ENCODE measurements at regions not wholly inside any gene's neighbourhood (a gene's known extent, or its start where the extent isn't known, plus 50 kb on each side); places are given as distances from the start of the nearest gene placed in this dataset.

DNA sequence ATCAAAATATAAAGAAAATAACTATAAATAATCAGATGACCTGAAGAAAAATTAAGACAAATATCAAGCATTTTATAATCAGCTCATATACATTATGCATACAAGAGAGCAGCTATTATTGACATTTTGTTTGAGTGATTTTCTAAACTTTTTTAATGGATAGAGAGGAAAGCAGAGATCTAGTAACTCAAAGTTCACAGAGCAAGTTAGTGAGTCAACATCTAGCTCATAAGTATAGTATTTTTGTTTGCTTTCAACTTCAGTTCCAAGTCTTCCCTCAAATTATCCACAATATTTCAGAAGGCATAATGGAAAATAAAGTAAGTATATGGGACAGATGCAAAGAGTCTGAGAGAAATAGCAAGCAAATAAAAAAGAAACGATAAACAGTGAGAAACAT is 470.1 kb upstream of the ALCAM start:
- Histone ChIP-seq H4K5ac (ENCODE audit: insufficient read length, low read depth, low read length) (no peak overlapping the region), H3K79me1 (ENCODE audit: insufficient read depth, low read depth, low read length, poor library complexity, severe bottlenecking) (no peaks in the 10 kb centered on the region), H3K56ac (ENCODE audit: insufficient read length, low read depth, low read length) (no peak overlapping the region), H2BK20ac (ENCODE audit: low read depth, low read length, poor library complexity, severe bottlenecking) (no peak overlapping the region), H2BK120ac (ENCODE audit: low read depth, low read length, poor library complexity, severe bottlenecking) (no peak overlapping the region), H3K18ac (ENCODE audit: insufficient read length, low read depth, low read length) (no peak overlapping the region), H3K4ac (ENCODE audit: low read depth, low read length) (no peak overlapping the region), H3K4me2 (ENCODE audit: insufficient read depth, insufficient read length, low read length) (no peak overlapping the region), H3K27ac (ENCODE audit: insufficient read length, low read depth, low read length) (no peak overlapping the region), H3K14ac (ENCODE audit: insufficient read depth, low read length) (no peak overlapping the region), H2BK5ac (ENCODE audit: insufficient read length, low read length) (no peak overlapping the region), H3K4me1 (ENCODE audit: insufficient read depth, low read length) (peaks cover 3% of the 10 kb centered on the region; the same call in 1 of the 2 replicates), H3K23ac (ENCODE audit: insufficient read length, low read depth, low read length) (no peak overlapping the region), H2AK5ac (ENCODE audit: insufficient read length, low read length) (no peak overlapping the region), H3K23me2 (ENCODE audit: insufficient read length, low read depth, low read length, poor library complexity, severe bottlenecking) (no peaks in the 10 kb centered on the region), H3K9me3 (ENCODE audit: control insufficient read depth, low read depth, low read length) (no peaks in the 10 kb centered on the region), H3T11ph (ENCODE audit: low read length) (no peak overlapping the region), H4K91ac (ENCODE audit: insufficient read length, low read depth, low read length) (no peak overlapping the region), H3K79me2 (ENCODE audit: insufficient read depth, low read length) (no peaks in the 10 kb centered on the region), H2BK12ac (ENCODE audit: insufficient read length, low read depth, low read length) (no peak overlapping the region), H3K27me3 (ENCODE audit: insufficient read depth, low read length) (no peaks in the 10 kb centered on the region), H2BK15ac (ENCODE audit: low read depth, low read length) (no peak overlapping the region), H4K8ac (replicated peaks; ENCODE audit: insufficient read length, low read depth, low read length) (no peak overlapping the region), H4K20me1 (ENCODE audit: control insufficient read depth, insufficient read depth, insufficient read length) (no peaks in the 10 kb centered on the region), H3K9ac (ENCODE audit: extremely low read depth, insufficient read length, low read length) (no peak overlapping the region), H2AFZ (ENCODE audit: low read length) (no peak overlapping the region)
- DNase-seq: no peak
- no CpG with 5 or more reads among the region's 1 CpG for WGBS (ENCODE audit: extremely low coverage, insufficient read length, low lambda C conversion rate)
- no peaks in the 10 kb centered on the region; a peak in 1 of 5 replicates for H3K9me3 Mint-ChIP-seq
- H3K27me3 Mint-ChIP-seq (ENCODE audit: low read depth): no peaks in the 10 kb centered on the region
- peaks cover 7 to 11% of the 10 kb centered on the region in 2 experiments for H3K4me1 Mint-ChIP-seq
- peaks cover 2 to 11% (median 3%) of the 10 kb centered on the region in 3 experiments; a peak in 3 of 7 replicates for H3K36me3 Mint-ChIP-seq (ENCODE audit: insufficient read depth in 1 of 3, low read depth in 3 of 3)
- H3K27ac Mint-ChIP-seq: no peak overlapping the region
- no peak overlapping the region for H3K4me3 Mint-ChIP-seq
- TF ChIP-seq, protein P1, sequence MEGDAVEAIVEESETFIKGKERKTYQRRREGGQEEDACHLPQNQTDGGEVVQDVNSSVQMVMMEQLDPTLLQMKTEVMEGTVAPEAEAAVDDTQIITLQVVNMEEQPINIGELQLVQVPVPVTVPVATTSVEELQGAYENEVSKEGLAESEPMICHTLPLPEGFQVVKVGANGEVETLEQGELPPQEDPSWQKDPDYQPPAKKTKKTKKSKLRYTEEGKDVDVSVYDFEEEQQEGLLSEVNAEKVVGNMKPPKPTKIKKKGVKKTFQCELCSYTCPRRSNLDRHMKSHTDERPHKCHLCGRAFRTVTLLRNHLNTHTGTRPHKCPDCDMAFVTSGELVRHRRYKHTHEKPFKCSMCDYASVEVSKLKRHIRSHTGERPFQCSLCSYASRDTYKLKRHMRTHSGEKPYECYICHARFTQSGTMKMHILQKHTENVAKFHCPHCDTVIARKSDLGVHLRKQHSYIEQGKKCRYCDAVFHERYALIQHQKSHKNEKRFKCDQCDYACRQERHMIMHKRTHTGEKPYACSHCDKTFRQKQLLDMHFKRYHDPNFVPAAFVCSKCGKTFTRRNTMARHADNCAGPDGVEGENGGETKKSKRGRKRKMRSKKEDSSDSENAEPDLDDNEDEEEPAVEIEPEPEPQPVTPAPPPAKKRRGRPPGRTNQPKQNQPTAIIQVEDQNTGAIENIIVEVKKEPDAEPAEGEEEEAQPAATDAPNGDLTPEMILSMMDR (conservative IDR thresholded peaks at IDR 0.05): no peak
